Esophagus squamous epithelium (tissue), 4 donors: ENCODE measurements at regions not wholly inside any gene's neighbourhood (a gene's known extent, or its start where the extent isn't known, plus 50 kb on each side); places are given as distances from the start of the nearest gene placed in this dataset.

ENCODE experiments used
- CTCF ChIP-seq, 6 experiments: fragments of 450-650 bp in 4 of 6; fragments of 200-600 bp in 2 of 6; sonication (generic) in 2 of 6; IDR thresholded peaks; one replicate each; pipeline ENCODE4 v1.5.1; 2016 to 2019; ENCODE audit warnings: antibody characterized with exemption in 6 of 6, mild to moderate bottlenecking in 4 of 6, moderate library complexity in 4 of 6
- POLR2A ChIP-seq, 4 donors: fragments of 450-650 bp; IDR thresholded peaks; one replicate each; pipeline ENCODE4 v1.6.1; 2017; ENCODE audit warnings: antibody characterized with exemption in 4 of 4, mild to moderate bottlenecking in 4 of 4, moderate library complexity in 3 of 4

- no peak for TF ChIP-seq CTCF (IDR thresholded peaks at IDR 0.05)
- TF ChIP-seq POLR2A (IDR thresholded peaks at IDR 0.05), result no peak
Measured at GRCh38 chr3:102200126-102200525, 234.7 kb upstream of the ZPLD1 start.
